ENCODE measurements at regions not wholly inside any gene's neighbourhood (a gene's known extent, or its start where the extent isn't known, plus 50 kb on each side); places are given as distances from the start of the nearest gene placed in this dataset. TPM values are rescaled to one million over a fixed set of nuclear protein-coding genes. Genes with fewer than 3 reads are reported as not detected.
"Not testable (repeated sequence)": the region's sequence is repeated elsewhere in the genome, so short reads cannot be mapped to it uniquely, and the experiment has no call there.

GRCh38 chr10:45249978-45250693 is 65.3 kb downstream of the OR13A1 start:
- DNase-seq (no peak), ATAC-seq (peak; percentile 83)
- no peaks in the 10 kb centered on the region for H3K4me1 ChIP-seq
- TF ChIP-seq, protein P1, sequence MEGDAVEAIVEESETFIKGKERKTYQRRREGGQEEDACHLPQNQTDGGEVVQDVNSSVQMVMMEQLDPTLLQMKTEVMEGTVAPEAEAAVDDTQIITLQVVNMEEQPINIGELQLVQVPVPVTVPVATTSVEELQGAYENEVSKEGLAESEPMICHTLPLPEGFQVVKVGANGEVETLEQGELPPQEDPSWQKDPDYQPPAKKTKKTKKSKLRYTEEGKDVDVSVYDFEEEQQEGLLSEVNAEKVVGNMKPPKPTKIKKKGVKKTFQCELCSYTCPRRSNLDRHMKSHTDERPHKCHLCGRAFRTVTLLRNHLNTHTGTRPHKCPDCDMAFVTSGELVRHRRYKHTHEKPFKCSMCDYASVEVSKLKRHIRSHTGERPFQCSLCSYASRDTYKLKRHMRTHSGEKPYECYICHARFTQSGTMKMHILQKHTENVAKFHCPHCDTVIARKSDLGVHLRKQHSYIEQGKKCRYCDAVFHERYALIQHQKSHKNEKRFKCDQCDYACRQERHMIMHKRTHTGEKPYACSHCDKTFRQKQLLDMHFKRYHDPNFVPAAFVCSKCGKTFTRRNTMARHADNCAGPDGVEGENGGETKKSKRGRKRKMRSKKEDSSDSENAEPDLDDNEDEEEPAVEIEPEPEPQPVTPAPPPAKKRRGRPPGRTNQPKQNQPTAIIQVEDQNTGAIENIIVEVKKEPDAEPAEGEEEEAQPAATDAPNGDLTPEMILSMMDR (IDR thresholded peaks at IDR 0.05): peak; percentile 64
- H3K36me3 ChIP-seq: no peaks in the 10 kb centered on the region
- peak overlapping the region; percentile 21 for H3K4me3 ChIP-seq
- no peaks in the 10 kb centered on the region for H3K9me3 ChIP-seq
- no peak overlapping the region for H3K27ac ChIP-seq
- intact Hi-C loops (cut with DNase I): no loop called here
- H3K27me3 ChIP-seq: no peaks in the 10 kb centered on the region

- peak; percentile 69 for DNase-seq
- H3K9me3 ChIP-seq; intact Hi-C loops (cut with DNase I); H3K27me3 ChIP-seq; H3K4me3 ChIP-seq; H3K27ac ChIP-seq; H3K36me3 ChIP-seq; H3K4me1 ChIP-seq: not testable (repeated sequence)
- peak; percentile 28 for ATAC-seq
Measured at GRCh38 chr10:45250694-45251075, 64.7 kb downstream of the OR13A1 start.

Small RNA genes in the stretch of these regions (microRNA-seq; reads per million reads assigned to microRNA genes)
- gene MIR3156-1 (ENCODE audit: borderline microRNAs expressed): not detected

Data from upper lobe of right lung (tissue), 1 donor.